Neural progenitor cell (in vitro differentiated cells): ENCODE measurements at regions not wholly inside any gene's neighbourhood (a gene's known extent, or its start where the extent isn't known, plus 50 kb on each side); places are given as distances from the start of the nearest gene placed in this dataset.

ENCODE experiments used
- DNase-seq: peaks from one replicate; pipeline ENCODE4 v3.0.0-alpha.2; 2016; ENCODE audit warnings: low spot score
- H2AFZ ChIP-seq: fragments of 200-600 bp; sonication (generic); replicated peaks from 2 replicates; pipeline ENCODE4 v1.6.1; 2016; ENCODE audit warnings: antibody characterized with exemption
- H3F3A ChIP-seq: fragments of 200-600 bp; sonication (generic); 2 replicates; pipeline ENCODE4 v1.6.1; 2016; ENCODE audit warnings: antibody characterized with exemption, low read depth
- H3K27ac ChIP-seq: fragments of 200-600 bp; sonication (generic); 2 replicates; pipeline ENCODE4 v1.5.1; 2016; ENCODE audit warnings: mild to moderate bottlenecking
- H3K27me3 ChIP-seq: fragments of 200-600 bp; sonication (generic); 2 replicates; pipeline ENCODE4 v1.6.1; 2016; ENCODE audit warnings: mild to moderate bottlenecking, moderate library complexity
- H3K36me3 ChIP-seq: fragments of 200-600 bp; sonication (generic); 2 replicates; pipeline ENCODE4 v1.5.1; 2016
- H3K4me1 ChIP-seq: fragments of 200-600 bp; sonication (generic); 2 replicates; pipeline ENCODE4 v1.6.1; 2016; ENCODE audit warnings: mixed run types
- H3K4me2 ChIP-seq: fragments of 200-600 bp; sonication (generic); 2 replicates; pipeline ENCODE4 v1.6.1; 2016
- H3K4me3 ChIP-seq: fragments of 200-600 bp; sonication (generic); 2 replicates; pipeline ENCODE4 v1.5.1; 2016
- H3K79me2 ChIP-seq: fragments of 200-600 bp; sonication (generic); 2 replicates; pipeline ENCODE4 v1.6.1; 2016; ENCODE audit warnings: low read depth
- H3K9ac ChIP-seq: fragments of 200-600 bp; sonication (generic); 2 replicates; pipeline ENCODE4 v1.6.1; 2016
- H3K9me3 ChIP-seq: fragments of 200-600 bp; sonication (generic); 2 replicates; pipeline ENCODE4 v1.5.1; 2016; ENCODE audit warnings: low read depth
- H4K20me1 ChIP-seq: fragments of 200-600 bp; sonication (generic); 2 replicates; pipeline ENCODE4 v1.6.1; 2016; ENCODE audit warnings: low read depth
- H3K27ac Mint-ChIP-seq: 3 replicates; pipeline ENCODE4 v1.8.0; 2021; ENCODE audit warnings: mixed read lengths
- H3K27me3 Mint-ChIP-seq: 2 replicates; pipeline ENCODE4 v1.8.0; 2022; ENCODE audit warnings: low read depth, mild to moderate bottlenecking, inconsistent platforms, moderate library complexity, mixed read lengths; ENCODE audit not compliant: insufficient read depth
- H3K36me3 Mint-ChIP-seq: 3 replicates; pipeline ENCODE4 v1.8.0; 2021; ENCODE audit warnings: mixed read lengths
- H3K4me1 Mint-ChIP-seq: 3 replicates; pipeline ENCODE4 v1.8.0; 2021; ENCODE audit warnings: mixed read lengths
- H3K4me3 Mint-ChIP-seq: 3 replicates; pipeline ENCODE4 v1.8.0; 2021; ENCODE audit warnings: mild to moderate bottlenecking, moderate library complexity, mixed read lengths
- H3K9me3 Mint-ChIP-seq: 3 replicates; pipeline ENCODE4 v1.8.0; 2020; ENCODE audit warnings: mixed read lengths
- EZH2 ChIP-seq: fragments of 200-600 bp; sonication (generic); IDR thresholded peaks from 2 replicates; pipeline ENCODE4 v1.6.1; 2017; ENCODE audit warnings: antibody characterized with exemption, mild to moderate bottlenecking, moderate library complexity
- EZH2phosphoT487 ChIP-seq: fragments of 200-600 bp; sonication (generic); IDR thresholded peaks from 2 replicates; pipeline ENCODE4 v1.6.1; 2017; ENCODE audit warnings: antibody characterized with exemption
- TF ChIP-seq, protein P1 (sequence below): fragments of 200-600 bp; sonication (generic); IDR thresholded peaks from 2 replicates; pipeline ENCODE4 v1.5.1; 2017; ENCODE audit warnings: antibody characterized with exemption, mild to moderate bottlenecking

- no peak overlapping the region for H2AFZ ChIP-seq
- peaks cover 4% of the 10 kb centered on the region for H3K36me3 Mint-ChIP-seq
- H3F3A ChIP-seq = no peaks in the 10 kb centered on the region
- H3K27ac ChIP-seq = no peak overlapping the region
- TF ChIP-seq, protein P1, sequence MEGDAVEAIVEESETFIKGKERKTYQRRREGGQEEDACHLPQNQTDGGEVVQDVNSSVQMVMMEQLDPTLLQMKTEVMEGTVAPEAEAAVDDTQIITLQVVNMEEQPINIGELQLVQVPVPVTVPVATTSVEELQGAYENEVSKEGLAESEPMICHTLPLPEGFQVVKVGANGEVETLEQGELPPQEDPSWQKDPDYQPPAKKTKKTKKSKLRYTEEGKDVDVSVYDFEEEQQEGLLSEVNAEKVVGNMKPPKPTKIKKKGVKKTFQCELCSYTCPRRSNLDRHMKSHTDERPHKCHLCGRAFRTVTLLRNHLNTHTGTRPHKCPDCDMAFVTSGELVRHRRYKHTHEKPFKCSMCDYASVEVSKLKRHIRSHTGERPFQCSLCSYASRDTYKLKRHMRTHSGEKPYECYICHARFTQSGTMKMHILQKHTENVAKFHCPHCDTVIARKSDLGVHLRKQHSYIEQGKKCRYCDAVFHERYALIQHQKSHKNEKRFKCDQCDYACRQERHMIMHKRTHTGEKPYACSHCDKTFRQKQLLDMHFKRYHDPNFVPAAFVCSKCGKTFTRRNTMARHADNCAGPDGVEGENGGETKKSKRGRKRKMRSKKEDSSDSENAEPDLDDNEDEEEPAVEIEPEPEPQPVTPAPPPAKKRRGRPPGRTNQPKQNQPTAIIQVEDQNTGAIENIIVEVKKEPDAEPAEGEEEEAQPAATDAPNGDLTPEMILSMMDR = no peak
- TF ChIP-seq EZH2 (no peak), EZH2phosphoT487 (no peak)
- H3K36me3 ChIP-seq = no peaks in the 10 kb centered on the region
- H3K4me1 ChIP-seq = peaks cover 4% of the 10 kb centered on the region
- H3K79me2 ChIP-seq = no peaks in the 10 kb centered on the region
- H3K9ac ChIP-seq = no peak overlapping the region
- peaks cover 5% of the 10 kb centered on the region for H3K4me1 Mint-ChIP-seq
- no peaks in the 10 kb centered on the region for H4K20me1 ChIP-seq
- H3K4me3 ChIP-seq = no peak overlapping the region
- peaks cover 7% of the 10 kb centered on the region for H3K27me3 Mint-ChIP-seq
- H3K9me3 ChIP-seq = no peaks in the 10 kb centered on the region
- peaks cover 21% of the 10 kb centered on the region for H3K9me3 Mint-ChIP-seq
- no peaks in the 10 kb centered on the region for H3K27me3 ChIP-seq
- peak; percentile 24 for DNase-seq
- H3K4me3 Mint-ChIP-seq = no peak overlapping the region
- H3K27ac Mint-ChIP-seq = no peak overlapping the region
- no peak overlapping the region for H3K4me2 ChIP-seq
These were observed 181.5 kb upstream of the PELI2 start for GRCh38 chr14:55936691-55937090.

DNA sequence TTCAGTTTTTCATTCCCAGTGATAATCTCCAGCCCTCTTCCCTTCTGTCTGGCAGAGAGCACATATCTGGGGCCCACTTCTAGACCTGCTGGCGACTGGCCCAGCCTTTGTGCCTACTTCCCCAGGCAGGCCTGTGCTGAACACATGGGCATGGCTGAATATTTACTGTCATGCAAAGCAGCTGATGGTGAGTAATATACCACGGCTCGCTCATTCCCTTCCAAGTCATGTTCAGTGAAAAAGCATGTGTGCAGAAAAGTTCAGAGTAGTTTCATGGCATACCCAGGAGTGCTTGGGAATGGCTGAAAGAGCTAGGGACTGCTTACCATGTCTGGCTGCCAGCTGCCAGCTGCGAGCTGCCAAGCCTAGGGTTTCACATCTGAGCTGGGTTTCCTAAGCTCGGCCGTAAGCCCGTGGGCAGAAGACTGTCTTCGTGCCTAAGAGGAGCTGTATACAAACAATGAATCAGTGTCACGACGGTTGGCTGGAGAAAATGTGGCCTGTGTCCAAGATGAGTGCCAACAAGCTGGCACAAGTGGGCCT, 179.9 kb upstream of the PELI2 start:
- Histone ChIP-seq H4K20me1 (no peaks in the 10 kb centered on the region), H3K79me2 (no peaks in the 10 kb centered on the region), H3K9ac (no peak overlapping the region), H2AFZ (no peak overlapping the region), H3K27ac (no peak overlapping the region), H3K4me1 (no peaks in the 10 kb centered on the region), H3K4me2 (no peak overlapping the region), H3K4me3 (no peak overlapping the region), H3K36me3 (no peaks in the 10 kb centered on the region), H3K27me3 (no peaks in the 10 kb centered on the region), H3K9me3 (no peaks in the 10 kb centered on the region), H3F3A (no peaks in the 10 kb centered on the region)
- DNase-seq = no peak
- H3K27me3 Mint-ChIP-seq = peaks cover 7% of the 10 kb centered on the region
- H3K36me3 Mint-ChIP-seq = peaks cover 4% of the 10 kb centered on the region
- H3K9me3 Mint-ChIP-seq = peaks cover 13% of the 10 kb centered on the region
- H3K4me1 Mint-ChIP-seq = peaks cover 5% of the 10 kb centered on the region
- H3K27ac Mint-ChIP-seq = peak overlapping the region; percentile 59
- TF ChIP-seq, protein P1 = no peak
- no peak for TF ChIP-seq EZH2
- no peak for TF ChIP-seq EZH2phosphoT487
- H3K4me3 Mint-ChIP-seq = no peak overlapping the region

- Histone ChIP-seq H3K4me2 (no peak overlapping the region), H3K27me3 (no peaks in the 10 kb centered on the region), H3K79me2 (no peaks in the 10 kb centered on the region), H3F3A (no peaks in the 10 kb centered on the region), H4K20me1 (no peaks in the 10 kb centered on the region), H3K9ac (no peak overlapping the region), H3K9me3 (no peaks in the 10 kb centered on the region), H3K4me1 (no peaks in the 10 kb centered on the region), H3K36me3 (no peaks in the 10 kb centered on the region), H3K4me3 (no peak overlapping the region), H3K27ac (no peak overlapping the region), H2AFZ (no peak overlapping the region)
- H3K4me1 Mint-ChIP-seq = peaks cover 3% of the 10 kb centered on the region
- no peak overlapping the region for H3K27ac Mint-ChIP-seq
- TF ChIP-seq, protein P1 = no peak
- TF ChIP-seq EZH2 (no peak), EZH2phosphoT487 (no peak)
- no peak for DNase-seq
- H3K9me3 Mint-ChIP-seq = peaks cover 8% of the 10 kb centered on the region
- no peak overlapping the region for H3K4me3 Mint-ChIP-seq
- H3K27me3 Mint-ChIP-seq = peaks cover 5% of the 10 kb centered on the region
- H3K36me3 Mint-ChIP-seq = peaks cover 4% of the 10 kb centered on the region
These were observed 176.0 kb upstream of the PELI2 start for GRCh38 chr14:55942076-55942654.
